DMS114 treated with DMSO at 0.1 percent for 48 hours (cell line): ENCODE measurements at regions not wholly inside any gene's neighbourhood (a gene's known extent, or its start where the extent isn't known, plus 50 kb on each side); places are given as distances from the start of the nearest gene placed in this dataset.

Experiments used
- DNase-seq: peaks from one replicate; lab custom pipeline; 2025; ENCODE audit not compliant: unreplicated experiment; lab: John Stamatoyannopoulos, UW

- DNase-seq: no peak
These were observed 590.4 kb downstream of the TBC1D4 start for GRCh38 chr13:74891610-74892009.

GRCh38 chr13:74889321-74889720 is 592.6 kb downstream of the TBC1D4 start:
- no peak for DNase-seq

- DNase-seq: no peak
These were observed 595.5 kb downstream of the TBC1D4 start for GRCh38 chr13:74886502-74886901.

- no peak for DNase-seq
These were observed 598.1 kb downstream of the TBC1D4 start for GRCh38 chr13:74883834-74884233.

- DNase-seq: no peak
These were observed 610.4 kb downstream of the TBC1D4 start for GRCh38 chr13:74871369-74872070.

- DNase-seq: no peak
These were observed 611.1 kb downstream of the TBC1D4 start for GRCh38 chr13:74870865-74871264.

- DNase-seq: no peak
These were observed 612.1 kb downstream of the TBC1D4 start for GRCh38 chr13:74869846-74870245.

GRCh38 chr13:74868049-74868448 is 613.9 kb downstream of the TBC1D4 start:
- no peak for DNase-seq

GRCh38 chr13:74867460-74867859 is 614.5 kb downstream of the TBC1D4 start:
- DNase-seq: no peak

- DNase-seq: no peak
These were observed 615.9 kb downstream of the TBC1D4 start for GRCh38 chr13:74866101-74866500.

GRCh38 chr13:74865656-74866055 is 616.3 kb downstream of the TBC1D4 start:
- DNase-seq: no peak

- DNase-seq: no peak
These were observed 621.2 kb downstream of the TBC1D4 start for GRCh38 chr13:74860789-74861188.

GRCh38 chr13:74850893-74851292 is 631.1 kb downstream of the TBC1D4 start:
- DNase-seq: no peak

- no peak for DNase-seq
These were observed 634.0 kb downstream of the TBC1D4 start for GRCh38 chr13:74847966-74848365.

- no peak for DNase-seq
These were observed 636.2 kb downstream of the TBC1D4 start for GRCh38 chr13:74845806-74846205.

- DNase-seq: no peak
These were observed 640.3 kb downstream of the TBC1D4 start for GRCh38 chr13:74841651-74842050.

GRCh38 chr13:74841123-74841522 is 640.8 kb downstream of the TBC1D4 start:
- no peak for DNase-seq

- DNase-seq: no peak
These were observed 642.3 kb downstream of the TBC1D4 start for GRCh38 chr13:74839656-74840055.

- DNase-seq: no peak
These were observed 643.9 kb downstream of the TBC1D4 start for GRCh38 chr13:74838096-74838495.

- DNase-seq: no peak
These were observed 645.3 kb downstream of the TBC1D4 start for GRCh38 chr13:74836628-74837027.

GRCh38 chr13:74835579-74835978 is 646.4 kb downstream of the TBC1D4 start:
- no peak for DNase-seq

- DNase-seq: no peak
These were observed 656.1 kb downstream of the TBC1D4 start for GRCh38 chr13:74825938-74826246.

- no peak for DNase-seq
These were observed 656.6 kb downstream of the TBC1D4 start for GRCh38 chr13:74825152-74825937.
